ENCODE measurements at regions not wholly inside any gene's neighbourhood (a gene's known extent, or its start where the extent isn't known, plus 50 kb on each side); places are given as distances from the start of the nearest gene placed in this dataset.

GRCh38 chr4:119823045-119823444, 194.4 kb upstream of the PDE5A start:
- TF ChIP-seq TAF1 (IDR thresholded peaks at IDR 0.05; ENCODE audit: low read depth) (no peak), RAD21 (conservative IDR thresholded peaks at IDR 0.05) (no peak), CTCF (IDR thresholded peaks at IDR 0.05; ENCODE audit: poor library complexity, severe bottlenecking) (no peak), EZH2 (IDR thresholded peaks at IDR 0.05; ENCODE audit: borderline replicate concordance, insufficient read depth, low read length, poor library complexity, severe bottlenecking) (no peak)

All from neural cell (in vitro differentiated cells).